ENCODE measurements at regions not wholly inside any gene's neighbourhood (a gene's known extent, or its start where the extent isn't known, plus 50 kb on each side); places are given as distances from the start of the nearest gene placed in this dataset.

- Histone ChIP-seq H3K27me3 (ENCODE audit: control insufficient read depth, insufficient read depth, low read length) (no peaks in the 10 kb centered on the region), H3K36me3 (ENCODE audit: control insufficient read depth, insufficient read depth, low read length) (no peaks in the 10 kb centered on the region), H3K4me3 (ENCODE audit: low read depth, low read length) (no peak overlapping the region)
- TF ChIP-seq, protein P1, sequence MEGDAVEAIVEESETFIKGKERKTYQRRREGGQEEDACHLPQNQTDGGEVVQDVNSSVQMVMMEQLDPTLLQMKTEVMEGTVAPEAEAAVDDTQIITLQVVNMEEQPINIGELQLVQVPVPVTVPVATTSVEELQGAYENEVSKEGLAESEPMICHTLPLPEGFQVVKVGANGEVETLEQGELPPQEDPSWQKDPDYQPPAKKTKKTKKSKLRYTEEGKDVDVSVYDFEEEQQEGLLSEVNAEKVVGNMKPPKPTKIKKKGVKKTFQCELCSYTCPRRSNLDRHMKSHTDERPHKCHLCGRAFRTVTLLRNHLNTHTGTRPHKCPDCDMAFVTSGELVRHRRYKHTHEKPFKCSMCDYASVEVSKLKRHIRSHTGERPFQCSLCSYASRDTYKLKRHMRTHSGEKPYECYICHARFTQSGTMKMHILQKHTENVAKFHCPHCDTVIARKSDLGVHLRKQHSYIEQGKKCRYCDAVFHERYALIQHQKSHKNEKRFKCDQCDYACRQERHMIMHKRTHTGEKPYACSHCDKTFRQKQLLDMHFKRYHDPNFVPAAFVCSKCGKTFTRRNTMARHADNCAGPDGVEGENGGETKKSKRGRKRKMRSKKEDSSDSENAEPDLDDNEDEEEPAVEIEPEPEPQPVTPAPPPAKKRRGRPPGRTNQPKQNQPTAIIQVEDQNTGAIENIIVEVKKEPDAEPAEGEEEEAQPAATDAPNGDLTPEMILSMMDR (IDR thresholded peaks at IDR 0.05; ENCODE audit: insufficient read depth, low read depth, low read length), result no peak
- ChIA-PET CTCF (no interaction called here), POLR2A (no interaction called here)
- no peak for DNase-seq (ENCODE audit: low read depth)
Observed at GRCh38 chr2:6301426-6301825, 564.3 kb downstream of the CMPK2 start.

DNA sequence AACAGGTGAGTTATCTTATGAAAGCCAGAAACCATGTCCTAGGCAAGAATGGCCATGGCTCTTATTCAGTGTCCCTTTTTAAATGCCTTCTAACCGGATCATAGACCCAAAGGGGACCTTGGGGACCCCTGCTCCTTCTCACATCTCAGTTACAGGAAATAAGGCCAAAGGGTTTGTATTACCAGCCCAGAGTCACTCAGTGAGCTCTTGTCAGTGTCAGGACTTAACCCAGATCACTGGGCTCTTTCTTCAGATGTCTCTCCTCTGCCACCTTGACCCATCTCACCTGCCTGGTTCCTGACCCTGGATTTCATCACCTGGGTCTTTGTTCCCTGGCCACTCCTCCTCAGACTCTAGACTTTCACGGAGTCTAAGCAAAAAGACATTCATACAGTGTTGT lies 556.7 kb downstream of the CMPK2 start:
- TF ChIP-seq, protein P1 (IDR thresholded peaks at IDR 0.05; ENCODE audit: insufficient read depth, low read depth, low read length), result no peak
- DNase-seq (ENCODE audit: low read depth), result no peak
- Histone ChIP-seq H3K36me3 (ENCODE audit: control insufficient read depth, insufficient read depth, low read length) (no peaks in the 10 kb centered on the region), H3K27me3 (ENCODE audit: control insufficient read depth, insufficient read depth, low read length) (no peaks in the 10 kb centered on the region), H3K4me3 (ENCODE audit: low read depth, low read length) (no peak overlapping the region)
- ChIA-PET CTCF (no interaction called here), POLR2A (no interaction called here)

- TF ChIP-seq, protein P1 (IDR thresholded peaks at IDR 0.05; ENCODE audit: insufficient read depth, low read depth, low read length), result no peak
- no peaks in the 10 kb centered on the region for H3K36me3 ChIP-seq (ENCODE audit: control insufficient read depth, insufficient read depth, low read length)
- DNase-seq (ENCODE audit: low read depth), result no peak
- ChIA-PET POLR2A (no interaction called here), CTCF (no interaction called here)
- H3K4me3 ChIP-seq (ENCODE audit: low read depth, low read length), result no peak overlapping the region
- H3K27me3 ChIP-seq (ENCODE audit: control insufficient read depth, insufficient read depth, low read length), result no peaks in the 10 kb centered on the region
Observed at GRCh38 chr2:6309415-6310255, 556.1 kb downstream of the CMPK2 start.

GRCh38 chr2:6310256-6311215 lies 555.2 kb downstream of the CMPK2 start:
- DNase-seq (ENCODE audit: low read depth), result no peak
- TF ChIP-seq, protein P1 (IDR thresholded peaks at IDR 0.05; ENCODE audit: insufficient read depth, low read depth, low read length), result no peak
- Histone ChIP-seq H3K27me3 (ENCODE audit: control insufficient read depth, insufficient read depth, low read length) (no peaks in the 10 kb centered on the region), H3K36me3 (ENCODE audit: control insufficient read depth, insufficient read depth, low read length) (no peaks in the 10 kb centered on the region), H3K4me3 (ENCODE audit: low read depth, low read length) (no peak overlapping the region)
- ChIA-PET POLR2A (no interaction called here), CTCF (no interaction called here)

GRCh38 chr2:6312367-6312766 lies 553.3 kb downstream of the CMPK2 start:
- DNase-seq (ENCODE audit: low read depth), result no peak
- ChIA-PET POLR2A (no interaction called here), CTCF (interaction anchor here (0.5 kb wide), 1 partner anchor 614 kb away, joined by 4 read pairs; no protein-coding TSS in a partner anchor)

More at GRCh38 chr2:6312367-6312766, 553.3 kb downstream of the CMPK2 start:
- TF ChIP-seq, protein P1 (IDR thresholded peaks at IDR 0.05; ENCODE audit: insufficient read depth, low read depth, low read length), result no peak
- H3K27me3 ChIP-seq (ENCODE audit: control insufficient read depth, insufficient read depth, low read length), result no peaks in the 10 kb centered on the region
- H3K36me3 ChIP-seq (ENCODE audit: control insufficient read depth, insufficient read depth, low read length), result no peaks in the 10 kb centered on the region
- H3K4me3 ChIP-seq (ENCODE audit: low read depth, low read length), result no peak overlapping the region
